Suprapubic skin (tissue), 4 donors: ENCODE measurements at regions not wholly inside any gene's neighbourhood (a gene's known extent, or its start where the extent isn't known, plus 50 kb on each side); places are given as distances from the start of the nearest gene placed in this dataset.

Experiments used
- DNase-seq, 2 donors: peaks; one replicate each; pipeline ENCODE4 v3.0.0-alpha.2; 2019; ENCODE audit warnings: low spot score in 2 of 2
- H3K27ac ChIP-seq: fragments of 200-600 bp; sonication (generic); one replicate; pipeline ENCODE4 v1.5.1; 2019
- H3K27me3 ChIP-seq: fragments of 200-600 bp; sonication (generic); one replicate; pipeline ENCODE4 v1.5.1; 2019
- H3K36me3 ChIP-seq: fragments of 200-600 bp; sonication (generic); one replicate; pipeline ENCODE4 v1.5.1; 2019
- H3K4me1 ChIP-seq: fragments of 200-600 bp; sonication (generic); one replicate; pipeline ENCODE4 v1.5.1; 2019
- H3K4me3 ChIP-seq: fragments of 200-600 bp; sonication (generic); one replicate; pipeline ENCODE4 v1.5.1; 2019; ENCODE audit warnings: mild to moderate bottlenecking
- H3K9me3 ChIP-seq: fragments of 200-600 bp; sonication (generic); one replicate; pipeline ENCODE4 v1.5.1; 2019
- EP300 ChIP-seq: sonication (generic); formaldehyde crosslinking; IDR thresholded peaks from one replicate; pipeline ENCODE4 v1.6.1; 2017; ENCODE audit warnings: antibody characterized with exemption
- POLR2A ChIP-seq, 2 donors: fragments of 450-650 bp; IDR thresholded peaks; one replicate each; pipeline ENCODE4 v1.6.1; 2017; ENCODE audit warnings: antibody characterized with exemption in 2 of 2, mild to moderate bottlenecking in 2 of 2, moderate library complexity in 2 of 2
- POLR2AphosphoS5 ChIP-seq, 3 donors: sonication (generic); formaldehyde crosslinking; IDR thresholded peaks; one replicate each; pipeline ENCODE4 v1.6.1; 2017; ENCODE audit warnings: antibody characterized with exemption in 3 of 3
- WGBS: methylation state at CpG from one replicate; pipeline ENCODE4 v1.1.5; 2018; 5-methylcytosine and 5-hydroxymethylcytosine counted together
- TF ChIP-seq, protein P1 (sequence below), 2 donors: fragments of 200-600 bp in 1 of 2; fragments of 450-650 bp in 1 of 2; sonication (generic) in 1 of 2; IDR thresholded peaks; one replicate each; pipeline ENCODE4 v1.5.1; 2016 to 2019; ENCODE audit warnings: antibody characterized with exemption in 2 of 2, mild to moderate bottlenecking in 1 of 2, moderate library complexity in 1 of 2

DNA sequence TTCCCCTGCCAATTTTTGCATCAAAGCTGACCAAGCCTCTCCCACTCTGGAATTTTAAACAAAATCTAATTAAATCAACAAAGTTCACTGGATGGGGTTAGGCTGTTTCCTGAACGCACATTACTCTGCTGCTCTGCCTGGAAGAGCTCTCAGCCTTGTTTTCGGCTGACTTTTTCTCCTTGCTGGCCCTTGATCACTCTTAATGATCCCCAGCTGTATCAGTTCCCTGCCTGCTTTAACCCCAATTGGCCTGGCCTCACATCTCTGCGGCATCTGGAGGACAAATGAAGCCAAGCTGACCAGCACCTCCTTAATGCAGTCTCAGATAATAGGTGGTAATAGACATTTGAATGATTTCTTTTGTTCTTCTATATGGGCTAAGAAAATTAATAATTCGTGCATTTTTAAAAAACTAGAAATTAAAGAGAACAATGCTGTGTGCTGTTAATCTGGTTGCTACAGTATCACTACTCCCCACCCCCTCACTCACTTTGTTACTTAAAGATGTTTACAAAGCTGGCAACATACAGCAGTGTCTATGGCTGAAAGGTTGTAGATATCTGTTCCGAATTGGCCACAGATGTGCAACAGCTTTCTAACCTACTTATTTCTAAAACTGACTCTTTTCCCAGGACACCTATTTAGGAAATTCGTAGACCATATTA, 415.2 kb upstream of the KCNH7 start:
- H3K4me1 ChIP-seq, result peaks cover 6% of the 10 kb centered on the region
- no peaks in the 10 kb centered on the region for H3K36me3 ChIP-seq
- no peaks in the 10 kb centered on the region for H3K27me3 ChIP-seq
- WGBS, result 58% methylated on average over 6 of the region's 6 CpGs
- no peak for DNase-seq
- H3K4me3 ChIP-seq, result no peak overlapping the region
- H3K27ac ChIP-seq, result no peak overlapping the region
- TF ChIP-seq POLR2AphosphoS5 (IDR thresholded peaks at IDR 0.05) (no peak), POLR2A (IDR thresholded peaks at IDR 0.05) (no peak), EP300 (no peak)
- TF ChIP-seq, protein P1, sequence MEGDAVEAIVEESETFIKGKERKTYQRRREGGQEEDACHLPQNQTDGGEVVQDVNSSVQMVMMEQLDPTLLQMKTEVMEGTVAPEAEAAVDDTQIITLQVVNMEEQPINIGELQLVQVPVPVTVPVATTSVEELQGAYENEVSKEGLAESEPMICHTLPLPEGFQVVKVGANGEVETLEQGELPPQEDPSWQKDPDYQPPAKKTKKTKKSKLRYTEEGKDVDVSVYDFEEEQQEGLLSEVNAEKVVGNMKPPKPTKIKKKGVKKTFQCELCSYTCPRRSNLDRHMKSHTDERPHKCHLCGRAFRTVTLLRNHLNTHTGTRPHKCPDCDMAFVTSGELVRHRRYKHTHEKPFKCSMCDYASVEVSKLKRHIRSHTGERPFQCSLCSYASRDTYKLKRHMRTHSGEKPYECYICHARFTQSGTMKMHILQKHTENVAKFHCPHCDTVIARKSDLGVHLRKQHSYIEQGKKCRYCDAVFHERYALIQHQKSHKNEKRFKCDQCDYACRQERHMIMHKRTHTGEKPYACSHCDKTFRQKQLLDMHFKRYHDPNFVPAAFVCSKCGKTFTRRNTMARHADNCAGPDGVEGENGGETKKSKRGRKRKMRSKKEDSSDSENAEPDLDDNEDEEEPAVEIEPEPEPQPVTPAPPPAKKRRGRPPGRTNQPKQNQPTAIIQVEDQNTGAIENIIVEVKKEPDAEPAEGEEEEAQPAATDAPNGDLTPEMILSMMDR (IDR thresholded peaks at IDR 0.05), result no peak
- H3K9me3 ChIP-seq, result no peaks in the 10 kb centered on the region

DNA sequence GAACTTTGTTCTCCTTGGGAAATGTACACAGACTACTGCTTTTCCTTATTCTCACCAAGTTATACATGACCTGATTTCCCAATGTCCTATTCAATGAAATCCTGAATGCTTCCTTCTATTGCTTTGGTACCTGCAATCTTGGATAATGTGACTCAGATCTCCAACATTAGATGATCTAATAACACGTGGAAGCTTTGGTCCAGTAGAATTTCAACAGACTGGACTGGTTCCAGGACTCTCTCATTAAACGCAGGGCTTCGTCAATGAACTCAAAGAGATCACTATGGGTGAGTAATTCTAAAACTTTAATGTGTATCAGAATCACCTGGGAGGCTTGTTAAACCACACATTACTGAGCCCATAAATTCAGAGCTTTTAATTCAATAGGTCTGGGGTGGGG, 413.6 kb upstream of the KCNH7 start:
- WGBS, result 80% methylated on average over 3 of the region's 3 CpGs
- H3K27me3 ChIP-seq, result no peaks in the 10 kb centered on the region

DNA sequence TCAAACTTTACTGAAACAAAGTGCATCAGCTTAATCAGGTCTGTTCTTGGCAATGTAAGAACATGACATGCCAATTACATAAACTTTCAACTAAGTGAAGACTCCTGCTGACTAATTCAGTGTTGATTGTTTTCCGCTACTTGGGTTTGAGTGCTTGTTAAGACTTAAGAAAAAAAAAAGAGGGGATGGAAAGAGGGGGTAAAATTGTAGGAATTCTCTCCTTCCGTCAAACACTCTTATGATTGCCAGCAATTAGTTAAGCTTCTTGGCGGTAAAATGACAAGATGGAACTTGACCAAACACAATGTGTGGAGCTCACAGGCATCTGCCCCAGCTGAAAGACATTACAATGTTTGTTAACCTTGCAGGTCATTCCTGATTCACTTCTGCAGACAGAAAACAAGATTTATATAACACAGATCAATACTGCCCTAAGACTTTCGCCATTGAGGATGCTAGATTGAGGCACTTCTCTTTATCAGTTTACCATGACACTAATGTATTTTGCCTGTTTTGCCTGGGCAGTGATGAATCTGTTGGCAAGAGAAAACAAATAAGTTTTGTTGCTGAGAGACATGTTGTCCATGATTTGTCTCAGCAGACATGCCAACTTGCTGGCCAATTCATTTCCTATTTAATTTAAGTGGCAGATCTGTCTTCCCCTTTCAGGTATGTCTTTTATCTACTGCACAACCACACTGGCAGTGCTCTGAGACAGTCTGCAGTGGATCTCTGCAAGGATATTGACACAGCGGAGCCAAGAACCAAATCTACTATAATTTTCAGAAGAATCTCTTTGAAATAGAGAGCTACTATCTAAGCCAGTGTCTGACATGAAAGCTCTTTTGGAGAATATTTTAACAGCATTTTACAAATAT, 410.0 kb upstream of the KCNH7 start:
- Histone ChIP-seq H3K27me3 (no peaks in the 10 kb centered on the region), H3K9me3 (no peaks in the 10 kb centered on the region), H3K36me3 (no peaks in the 10 kb centered on the region), H3K4me3 (no peak overlapping the region), H3K27ac (no peak overlapping the region), H3K4me1 (no peaks in the 10 kb centered on the region)
- no peak for DNase-seq
- TF ChIP-seq POLR2AphosphoS5 (IDR thresholded peaks at IDR 0.05), result no peak
- TF ChIP-seq, protein P1 (IDR thresholded peaks at IDR 0.05), result no peak
- TF ChIP-seq POLR2A (IDR thresholded peaks at IDR 0.05), result no peak
- TF ChIP-seq EP300, result no peak
- WGBS, result 55% methylated on average over 5 of the region's 5 CpGs

More for the DNA sequence above, 413.6 kb upstream of the KCNH7 start:
- Histone ChIP-seq H3K36me3 (no peaks in the 10 kb centered on the region), H3K9me3 (no peaks in the 10 kb centered on the region), H3K4me1 (peaks cover 6% of the 10 kb centered on the region), H3K27ac (no peak overlapping the region), H3K4me3 (no peak overlapping the region)
- DNase-seq, result no peak
- TF ChIP-seq, protein P1 (IDR thresholded peaks at IDR 0.05), result no peak
- no peak for TF ChIP-seq EP300
- no peak for TF ChIP-seq POLR2AphosphoS5 (IDR thresholded peaks at IDR 0.05)
- no peak for TF ChIP-seq POLR2A (IDR thresholded peaks at IDR 0.05)

DNA sequence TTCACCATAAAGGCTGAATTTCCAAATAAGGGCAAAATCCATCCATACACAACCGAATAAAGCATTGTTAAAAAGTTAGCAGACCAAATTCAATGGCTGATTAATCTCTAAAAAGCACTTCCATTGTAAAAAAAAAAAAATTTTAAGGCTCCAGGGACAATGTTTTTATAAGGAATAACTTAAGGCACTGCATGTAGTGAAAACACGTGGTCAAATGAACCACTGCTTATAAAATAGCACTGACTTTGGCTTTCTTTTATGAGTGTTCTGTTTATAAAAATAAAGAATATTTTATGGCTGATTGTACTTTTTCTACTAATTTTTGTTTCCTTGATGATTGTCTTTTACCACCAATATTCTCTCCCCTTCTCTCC, 409.3 kb upstream of the KCNH7 start:
- Histone ChIP-seq H3K4me3 (no peak overlapping the region), H3K4me1 (no peaks in the 10 kb centered on the region), H3K36me3 (no peaks in the 10 kb centered on the region), H3K27me3 (no peaks in the 10 kb centered on the region), H3K9me3 (no peaks in the 10 kb centered on the region), H3K27ac (no peak overlapping the region)
- DNase-seq, result no peak
- no peak for TF ChIP-seq POLR2A (IDR thresholded peaks at IDR 0.05)
- TF ChIP-seq POLR2AphosphoS5 (IDR thresholded peaks at IDR 0.05), result no peak
- TF ChIP-seq, protein P1 (IDR thresholded peaks at IDR 0.05), result no peak
- 70% methylated on average over 2 of the region's 2 CpGs for WGBS

DNA sequence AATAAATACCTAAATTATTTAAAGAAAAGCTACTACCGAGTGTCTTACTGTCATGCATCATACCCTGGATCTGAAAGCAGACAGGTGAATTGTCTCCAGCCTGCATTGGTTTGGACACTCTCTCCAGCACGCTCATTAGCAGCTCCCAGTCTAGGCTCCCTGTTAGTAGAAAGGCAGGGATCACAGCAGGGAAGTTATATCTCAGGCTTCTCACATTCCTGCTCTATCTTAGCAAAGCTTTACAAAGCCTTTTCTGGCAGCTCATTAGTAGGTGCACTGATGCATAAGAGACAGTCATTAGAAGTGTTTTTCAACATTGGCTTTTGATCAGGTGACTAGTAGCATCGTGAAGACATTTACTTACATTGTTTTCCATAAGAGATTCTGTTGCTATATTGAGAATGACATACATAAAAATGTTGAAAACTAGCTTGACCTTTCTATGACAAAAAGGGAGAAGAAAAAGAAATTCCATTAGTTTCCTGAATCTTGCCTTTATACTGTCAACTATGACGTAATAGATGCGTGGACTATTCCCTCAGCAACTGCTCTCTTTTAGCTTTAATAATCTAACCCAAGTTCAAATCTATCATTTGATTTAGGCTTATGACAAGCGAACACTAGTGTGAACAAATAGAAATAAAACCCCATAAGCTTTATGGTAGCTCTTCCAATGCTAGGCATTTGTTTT, 408.7 kb upstream of the KCNH7 start:
- Histone ChIP-seq H3K9me3 (no peaks in the 10 kb centered on the region), H3K27me3 (no peaks in the 10 kb centered on the region), H3K36me3 (no peaks in the 10 kb centered on the region), H3K4me3 (no peak overlapping the region), H3K4me1 (no peaks in the 10 kb centered on the region), H3K27ac (no peak overlapping the region)
- WGBS, result 81% methylated on average over 6 of the region's 6 CpGs
- no peak for DNase-seq
- TF ChIP-seq POLR2AphosphoS5 (IDR thresholded peaks at IDR 0.05) (no peak), POLR2A (IDR thresholded peaks at IDR 0.05) (no peak), EP300 (no peak)
- TF ChIP-seq, protein P1 (IDR thresholded peaks at IDR 0.05), result no peak
